Common myeloid progenitor, CD34-positive (primary cell): ENCODE measurements at regions not wholly inside any gene's neighbourhood (a gene's known extent, or its start where the extent isn't known, plus 50 kb on each side); places are given as distances from the start of the nearest gene placed in this dataset.

Experiments used
- CTCF ChIA-PET: fragments of 350-600 bp; sonication (Branson Sonifier 250); formaldehyde crosslinking; loops from one replicate; lab custom pipeline; 2021; ENCODE audit warnings: antibody characterized with exemption; lab: Charles Lee
- POLR2A ChIA-PET: fragments of 350-600 bp; sonication (Branson Sonifier 250); formaldehyde crosslinking; loops from one replicate; lab custom pipeline; 2021; ENCODE audit warnings: antibody characterized with exemption; lab: Charles Lee
- DNase-seq, 3 donors: peaks; one replicate each; pipeline versions ENCODE4 v3.0.0 to v3.0.0-alpha.2; 2013
- H3K27ac ChIP-seq, 2 experiments: 1 replicate in 1 of 2; 2 replicates in 1 of 2; pipeline ENCODE4 v1.7.0; 2013; ENCODE audit warnings: inconsistent platforms in 2 of 2, low read length in 2 of 2, mild to moderate bottlenecking in 2 of 2, low read depth in 1 of 2, moderate library complexity in 1 of 2; ENCODE audit not compliant: severe bottlenecking in 2 of 2, insufficient read depth in 1 of 2, poor library complexity in 1 of 2
- H3K27me3 ChIP-seq, 5 experiments: replicated peaks in 2 of 5; 1 replicate in 3 of 5; 2 replicates in 2 of 5; pipeline versions ENCODE4 v1.6.1 to v1.7.0; 2013; ENCODE audit warnings: low read length in 4 of 5, mild to moderate bottlenecking in 2 of 5, moderate library complexity in 2 of 5, inconsistent platforms in 1 of 5; ENCODE audit not compliant: insufficient read depth in 5 of 5, control insufficient read depth in 4 of 5
- H3K36me3 ChIP-seq, 4 experiments: 1 replicate in 2 of 4; 2 replicates in 2 of 4; pipeline versions ENCODE4 v1.6.1 to v1.7.0; 2013; ENCODE audit warnings: low read length in 3 of 4, control low read depth in 1 of 4, mild to moderate bottlenecking in 1 of 4; ENCODE audit not compliant: control insufficient read depth in 4 of 4, insufficient read depth in 4 of 4
- H3K4me1 ChIP-seq, 4 experiments: 1 replicate in 3 of 4; 2 replicates in 1 of 4; pipeline versions ENCODE4 v1.6.1 to v1.7.1; 2013; ENCODE audit warnings: low read length in 3 of 4, mild to moderate bottlenecking in 3 of 4, control low read depth in 1 of 4, inconsistent platforms in 1 of 4, moderate library complexity in 1 of 4; ENCODE audit not compliant: control insufficient read depth in 4 of 4, insufficient read depth in 4 of 4; ENCODE audit errors: control extremely low read depth in 1 of 4
- H3K4me3 ChIP-seq, 7 experiments: 1 replicate in 4 of 7; 2 replicates in 3 of 7; pipeline versions ENCODE4 v1.5.1 to v1.7.0; 2013; ENCODE audit warnings: mild to moderate bottlenecking in 7 of 7, low read length in 6 of 7, moderate library complexity in 6 of 7, inconsistent platforms in 2 of 7, low read depth in 2 of 7, control low read depth in 1 of 7; ENCODE audit not compliant: insufficient read depth in 4 of 7, control insufficient read depth in 1 of 7; ENCODE audit errors: extremely low read depth in 1 of 7
- H3K9me3 ChIP-seq, 5 experiments: 1 replicate in 4 of 5; 2 replicates in 1 of 5; pipeline versions ENCODE4 v1.6.1 to v1.7.1; 2013; ENCODE audit warnings: low read length in 4 of 5, mild to moderate bottlenecking in 2 of 5, inconsistent platforms in 1 of 5, low read depth in 1 of 5, moderate library complexity in 1 of 5; ENCODE audit not compliant: control insufficient read depth in 4 of 5, insufficient read depth in 2 of 5; ENCODE audit errors: control extremely low read depth in 1 of 5
- WGBS: methylation state at CpG from one replicate; pipeline ENCODE4 v1.1.5; 2013; ENCODE audit not compliant: insufficient coverage; 5-methylcytosine and 5-hydroxymethylcytosine counted together

- ChIA-PET CTCF (interaction anchor here (1.2 kb wide), 1 partner anchor 10 kb away, joined by 3 read pairs; no protein-coding TSS in a partner anchor), POLR2A (no interaction called here)
- 100% methylated on average over 1 of the region's 2 CpGs for WGBS
These were observed 177.9 kb upstream of the PGRMC2 start for GRCh38 chr4:128465523-128465922.

GRCh38 chr4:128463006-128463405, 175.4 kb upstream of the PGRMC2 start:
- POLR2A ChIA-PET, result interaction anchor here (0.9 kb wide), 1 partner anchor 9 kb away, joined by 3 read pairs; no protein-coding TSS in a partner anchor
- no peak for DNase-seq
- H3K27ac ChIP-seq, result no peak overlapping the region
- H3K27me3 ChIP-seq, result no peaks in the 10 kb centered on the region
- H3K36me3 ChIP-seq, result no peaks in the 10 kb centered on the region
- WGBS, result 100% methylated on average over 1 of the region's 2 CpGs
- H3K4me3 ChIP-seq, result no peak overlapping the region
- CTCF ChIA-PET, result interaction anchor here (1.1 kb wide), 1 partner anchor 9 kb away, joined by 3 read pairs; no protein-coding TSS in a partner anchor
- H3K9me3 ChIP-seq, result no peaks in the 10 kb centered on the region
- no peaks in the 10 kb centered on the region for H3K4me1 ChIP-seq

More at GRCh38 chr4:128465523-128465922, 177.9 kb upstream of the PGRMC2 start:
- no peak for DNase-seq
- Histone ChIP-seq H3K9me3 (no peaks in the 10 kb centered on the region), H3K36me3 (no peaks in the 10 kb centered on the region), H3K27ac (no peak overlapping the region), H3K4me1 (peaks cover 0 to 5% (median 0%) of the 10 kb centered on the region in 4 experiments), H3K27me3 (no peaks in the 10 kb centered on the region), H3K4me3 (no peak overlapping the region)

GRCh38 chr4:128462103-128462783, 174.6 kb upstream of the PGRMC2 start:
- no peaks in the 10 kb centered on the region for H3K4me1 ChIP-seq
- no peaks in the 10 kb centered on the region for H3K27me3 ChIP-seq
- POLR2A ChIA-PET, result interaction anchor here (0.9 kb wide), 1 partner anchor 9 kb away, joined by 3 read pairs; no protein-coding TSS in a partner anchor
- DNase-seq, result no peak
- no peak overlapping the region for H3K27ac ChIP-seq
- no peaks in the 10 kb centered on the region for H3K9me3 ChIP-seq
- H3K36me3 ChIP-seq, result no peaks in the 10 kb centered on the region
- H3K4me3 ChIP-seq, result no peak overlapping the region
- WGBS, result 90% methylated on average over 5 of the region's 8 CpGs
- CTCF ChIA-PET, result interaction anchor here (1.1 kb wide), 1 partner anchor 8 kb away, joined by 3 read pairs; no protein-coding TSS in a partner anchor

- ChIA-PET POLR2A (no interaction called here), CTCF (no interaction called here)
- Histone ChIP-seq H3K4me3 (no peak overlapping the region), H3K27me3 (no peaks in the 10 kb centered on the region), H3K9me3 (no peaks in the 10 kb centered on the region), H3K4me1 (no peaks in the 10 kb centered on the region), H3K36me3 (no peaks in the 10 kb centered on the region), H3K27ac (no peak overlapping the region)
- DNase-seq, result no peak
- WGBS, result 100% methylated on average over 3 of the region's 5 CpGs
These were observed 173.9 kb upstream of the PGRMC2 start for GRCh38 chr4:128461291-128462102.

GRCh38 chr4:128459547-128459946, 171.9 kb upstream of the PGRMC2 start:
- H3K9me3 ChIP-seq, result no peaks in the 10 kb centered on the region
- no peaks in the 10 kb centered on the region for H3K36me3 ChIP-seq
- no peaks in the 10 kb centered on the region for H3K4me1 ChIP-seq
- no peaks in the 10 kb centered on the region for H3K27me3 ChIP-seq
- POLR2A ChIA-PET, result no interaction called here
- H3K4me3 ChIP-seq, result no peak overlapping the region
- H3K27ac ChIP-seq, result no peak overlapping the region
- CTCF ChIA-PET, result no interaction called here
- no peak for DNase-seq
- 67% methylated on average over 3 of the region's 3 CpGs for WGBS

GRCh38 chr4:128458816-128459215, 171.2 kb upstream of the PGRMC2 start:
- POLR2A ChIA-PET, result no interaction called here
- no peak overlapping the region for H3K27ac ChIP-seq
- H3K4me3 ChIP-seq, result no peak overlapping the region
- H3K9me3 ChIP-seq, result no peaks in the 10 kb centered on the region
- CTCF ChIA-PET, result no interaction called here
- H3K36me3 ChIP-seq, result no peaks in the 10 kb centered on the region
- no peaks in the 10 kb centered on the region for H3K27me3 ChIP-seq
- 100% methylated on average over 2 of the region's 3 CpGs for WGBS
- H3K4me1 ChIP-seq, result no peaks in the 10 kb centered on the region
- no peak for DNase-seq

GRCh38 chr4:128457726-128458125, 170.1 kb upstream of the PGRMC2 start:
- ChIA-PET CTCF (no interaction called here), POLR2A (no interaction called here)

More at GRCh38 chr4:128457726-128458125, 170.1 kb upstream of the PGRMC2 start:
- H3K27me3 ChIP-seq, result no peaks in the 10 kb centered on the region
- 100% methylated on average over 1 of the region's 2 CpGs for WGBS
- H3K36me3 ChIP-seq, result no peaks in the 10 kb centered on the region
- H3K4me1 ChIP-seq, result no peaks in the 10 kb centered on the region
- no peak overlapping the region for H3K4me3 ChIP-seq
- H3K27ac ChIP-seq, result no peak overlapping the region
- no peak for DNase-seq
- no peaks in the 10 kb centered on the region for H3K9me3 ChIP-seq
